Activated CD4-positive, CD25-positive, alpha-beta regulatory T cell treated with anti-CD3 and anti-CD28 coated beads, Interleukin-2, amount 50 U/mL, for 24 hours (primary cell): ENCODE measurements at regions not wholly inside any gene's neighbourhood (a gene's known extent, or its start where the extent isn't known, plus 50 kb on each side); places are given as distances from the start of the nearest gene placed in this dataset.

ENCODE experiments used
- ATAC-seq, 2 donors: fragments of 150-1000 bp; cut with Tn5 transposase; one replicate each; pipeline ENCODE4 v1.10.0; 2021; ENCODE audit warnings: mild to moderate bottlenecking in 1 of 2, moderate library complexity in 1 of 2

DNA sequence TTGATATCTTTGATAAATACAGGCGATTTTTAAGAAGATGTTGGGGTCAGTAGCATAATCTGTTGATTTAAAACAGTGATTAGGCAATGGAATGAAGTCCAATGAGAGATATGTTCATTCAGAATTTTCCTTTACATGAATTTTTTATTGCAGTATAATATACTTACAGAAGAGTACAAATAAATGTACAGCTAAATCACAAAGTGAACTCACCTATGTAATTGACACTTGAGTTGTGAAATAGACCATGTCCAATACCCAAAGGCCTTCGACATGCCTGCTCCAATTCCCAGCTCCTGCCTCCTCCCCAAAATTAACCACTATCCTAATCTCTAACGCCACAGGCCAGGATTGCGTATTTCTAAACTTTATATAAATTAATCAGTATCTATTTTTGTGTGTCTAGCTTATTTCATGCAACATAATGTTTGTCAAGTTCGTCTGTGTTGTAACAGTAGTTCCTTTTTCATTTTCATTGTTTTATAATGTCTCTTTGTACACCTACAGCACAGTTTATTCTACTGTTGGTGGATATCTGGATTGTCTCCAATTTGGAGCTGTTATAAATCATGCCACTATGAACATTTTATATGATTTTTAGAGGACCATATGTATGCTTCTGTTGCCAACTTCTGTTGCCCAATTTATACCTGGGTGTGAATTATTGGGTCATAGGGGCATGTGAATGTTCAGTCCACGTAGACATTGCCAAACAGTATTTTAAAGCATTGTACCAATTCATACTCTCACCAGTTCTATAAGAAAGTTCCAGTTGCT is 208.3 kb downstream of the TLE1 start:
- ATAC-seq = no peak

DNA sequence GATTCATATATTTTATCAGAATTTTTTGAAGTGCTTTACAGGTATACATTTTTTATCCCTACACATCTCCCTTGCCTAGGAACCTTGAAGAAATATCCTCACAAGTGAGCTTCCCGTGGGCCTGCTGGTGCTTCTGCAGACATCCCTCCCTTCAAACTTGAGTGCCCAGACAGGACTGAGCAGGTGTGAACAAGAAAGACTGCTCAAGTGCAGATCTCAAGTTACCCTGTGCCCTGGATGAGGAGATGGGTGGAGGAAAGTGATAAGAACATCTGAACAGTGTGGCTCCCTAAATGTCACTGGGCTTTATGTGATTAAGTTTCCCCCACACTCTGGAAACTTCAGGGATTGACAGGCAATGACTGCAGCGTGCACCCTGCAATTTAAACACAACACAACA is 209.8 kb downstream of the TLE1 start:
- no peak for ATAC-seq

DNA sequence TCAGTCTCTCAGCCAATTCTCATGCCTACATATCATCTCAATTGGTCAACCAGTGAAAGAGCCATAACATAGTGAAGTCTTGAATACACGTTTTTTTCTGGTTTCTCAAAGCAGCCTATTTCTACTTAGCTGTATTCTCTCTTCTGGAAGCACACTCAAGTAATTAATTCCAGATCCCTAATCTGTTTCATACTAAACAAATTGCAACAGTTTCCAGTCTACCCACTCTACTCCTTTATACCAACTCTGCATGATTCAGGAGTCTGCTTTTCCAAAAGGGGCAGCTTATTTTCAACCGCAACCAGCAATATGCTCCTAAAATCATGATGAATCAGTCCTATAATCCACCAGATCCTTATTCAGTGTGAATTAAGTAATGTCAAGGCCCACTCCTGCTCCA is 211.7 kb downstream of the TLE1 start:
- ATAC-seq = no peak

GRCh38 chr9:81476813-81477490 is 212.4 kb downstream of the TLE1 start:
- no peak for ATAC-seq

GRCh38 chr9:81474792-81475191 is 214.6 kb downstream of the TLE1 start:
- no peak for ATAC-seq

DNA sequence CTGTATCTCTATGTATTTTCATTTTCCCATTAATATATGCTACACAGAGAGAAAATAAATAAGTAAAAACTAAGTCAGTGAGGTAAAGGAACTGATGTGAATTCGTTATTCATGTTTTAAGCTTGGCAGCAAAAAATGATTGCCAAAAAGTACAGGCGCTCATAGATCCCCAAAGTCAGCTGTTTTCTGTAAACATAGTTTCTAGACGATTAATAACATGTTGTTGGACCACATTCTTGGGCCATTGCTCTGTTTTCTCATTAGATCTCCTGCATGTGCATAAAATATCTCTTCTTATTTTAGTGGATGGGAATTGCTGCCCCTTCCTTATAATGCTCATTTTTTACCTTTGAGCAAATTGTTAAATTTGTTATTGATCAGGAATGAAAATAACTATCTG is 215.2 kb downstream of the TLE1 start:
- ATAC-seq = no peak

- ATAC-seq = no peak
Measured at GRCh38 chr9:81473708-81474107, 215.6 kb downstream of the TLE1 start.

DNA sequence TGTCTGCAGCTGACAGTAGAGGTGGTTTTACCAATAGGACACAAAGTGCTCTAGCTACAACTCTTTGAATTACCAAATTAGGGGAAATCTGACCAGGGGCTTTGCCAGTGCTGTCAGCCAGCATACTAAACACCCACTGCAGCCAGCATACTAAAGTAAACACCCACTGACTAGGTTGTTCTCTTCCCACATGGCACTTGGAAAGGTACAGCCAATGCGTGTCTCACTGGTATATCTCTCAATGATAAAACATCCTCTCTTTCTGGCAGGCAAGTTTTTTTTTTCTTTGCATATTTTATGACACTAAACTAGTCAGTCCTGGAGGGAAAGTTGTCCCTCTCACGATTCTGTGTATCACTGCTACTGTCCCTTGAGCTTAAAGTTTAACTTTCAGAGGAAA is 216.1 kb downstream of the TLE1 start:
- no peak for ATAC-seq

DNA sequence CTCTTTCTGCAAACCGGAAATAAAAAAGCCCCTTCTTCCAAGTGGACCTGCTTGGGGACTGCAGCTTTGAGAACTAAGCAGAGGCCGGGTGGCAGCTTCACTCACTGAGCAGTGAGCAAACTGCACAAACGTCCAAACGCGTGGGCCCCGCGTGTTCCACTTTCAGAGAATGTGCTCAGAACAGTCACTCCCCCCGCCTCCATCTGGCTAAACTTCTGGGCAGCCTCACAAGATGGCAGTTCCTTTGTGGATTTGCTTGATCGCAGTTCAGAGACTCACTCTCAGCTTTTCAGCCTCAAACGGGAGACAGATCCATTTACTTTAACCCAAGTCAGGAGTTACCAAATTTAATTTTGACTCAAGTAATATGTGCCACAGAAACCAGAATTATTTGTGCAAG is 216.6 kb downstream of the TLE1 start:
- ATAC-seq = no peak

GRCh38 chr9:81470864-81471263 is 218.5 kb downstream of the TLE1 start:
- no peak for ATAC-seq

DNA sequence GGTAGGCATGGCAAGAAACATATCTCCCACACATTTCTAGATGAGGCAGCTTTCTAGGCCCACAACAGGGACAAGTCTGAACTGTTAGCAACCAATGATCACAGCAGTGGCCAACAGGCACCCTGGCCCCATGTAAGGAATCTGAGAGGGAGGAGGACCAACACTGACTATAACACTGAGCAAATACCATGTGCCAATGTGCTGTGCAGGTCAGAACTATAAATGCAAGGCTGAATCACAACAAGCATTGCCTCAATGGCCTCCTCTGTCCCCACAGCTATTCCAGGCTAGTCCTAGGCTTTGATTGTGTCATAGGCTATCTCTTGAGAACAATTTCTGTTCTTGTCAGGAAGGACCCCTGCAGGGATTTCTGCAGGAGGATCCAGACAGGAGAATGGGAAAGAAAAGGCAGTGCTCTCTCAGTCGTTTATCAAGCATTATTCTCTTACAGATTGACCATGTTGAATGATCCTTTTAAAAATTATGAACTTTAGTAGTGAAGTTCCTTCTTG is 221.2 kb downstream of the TLE1 start:
- ATAC-seq = no peak

GRCh38 chr9:81466981-81467380 is 222.4 kb downstream of the TLE1 start:
- ATAC-seq = no peak

GRCh38 chr9:81465468-81466011 is 223.8 kb downstream of the TLE1 start:
- no peak for ATAC-seq

- no peak for ATAC-seq
Measured at GRCh38 chr9:81462801-81463200, 226.5 kb downstream of the TLE1 start.

DNA sequence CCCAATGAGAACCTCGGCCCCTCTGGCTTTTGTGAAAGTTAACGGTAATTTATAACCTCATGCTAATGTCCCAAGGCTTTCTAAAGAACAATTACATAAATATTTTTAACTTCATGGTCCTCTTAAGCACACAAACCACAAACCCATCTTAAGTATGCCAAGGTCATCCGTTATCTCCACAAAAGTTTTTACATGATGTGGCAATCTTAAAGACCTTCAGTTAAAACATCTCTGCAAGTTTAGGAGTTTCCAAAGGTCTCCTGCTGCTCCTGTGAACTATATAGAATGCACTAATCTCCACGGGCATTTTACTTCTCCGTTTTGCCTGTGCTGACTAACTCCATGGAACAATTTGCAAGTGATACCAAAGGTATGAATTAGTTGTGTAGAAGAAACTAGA is 228.2 kb downstream of the TLE1 start:
- ATAC-seq = no peak

GRCh38 chr9:81460693-81461092 is 228.7 kb downstream of the TLE1 start:
- ATAC-seq = no peak

DNA sequence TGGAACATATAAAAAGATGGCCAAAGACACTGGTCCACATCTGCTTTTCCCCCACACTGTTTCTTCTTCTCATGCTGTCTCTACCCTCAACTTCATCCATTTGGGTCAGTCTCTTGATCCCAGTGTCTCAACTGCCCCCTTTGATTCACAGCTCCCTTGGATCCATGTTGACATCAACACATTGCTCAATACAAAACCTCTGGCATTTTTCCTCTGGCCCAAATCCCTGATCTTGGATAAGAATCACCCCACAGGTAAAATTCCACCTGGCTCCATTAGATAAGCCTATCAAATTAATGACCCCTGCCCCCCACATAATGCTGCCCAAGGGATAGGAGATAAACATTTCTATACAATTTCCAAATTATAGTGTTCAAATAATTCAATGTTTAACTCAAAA is 229.8 kb downstream of the TLE1 start:
- no peak for ATAC-seq

- no peak for ATAC-seq
Measured at GRCh38 chr9:81456431-81457006, 232.8 kb downstream of the TLE1 start.

GRCh38 chr9:81455462-81456219 is 233.7 kb downstream of the TLE1 start:
- ATAC-seq = no peak

- ATAC-seq = no peak
Measured at GRCh38 chr9:81445331-81445921, 243.9 kb downstream of the TLE1 start.

- no peak for ATAC-seq
Measured at GRCh38 chr9:81431641-81432040, 257.7 kb downstream of the TLE1 start.

GRCh38 chr9:81430727-81431126 is 258.6 kb downstream of the TLE1 start:
- ATAC-seq = no peak

DNA sequence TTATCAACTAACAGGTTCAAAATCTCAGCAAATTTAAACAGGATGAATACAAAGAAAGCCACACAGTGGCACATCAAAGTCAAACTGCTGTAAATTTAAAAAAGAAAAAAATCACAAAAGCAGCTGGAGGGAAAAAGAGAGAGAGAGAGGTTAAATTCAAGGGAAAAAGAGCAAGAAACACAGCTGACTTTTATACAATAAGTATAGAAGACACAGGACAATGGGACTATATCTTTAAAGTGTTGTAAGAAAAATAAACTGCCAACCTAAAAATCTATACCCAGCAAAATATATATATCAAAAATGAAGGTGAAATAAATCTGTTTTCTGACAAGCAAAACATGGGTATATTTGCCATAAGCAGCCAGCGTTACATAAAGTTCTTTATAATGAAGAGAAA is 261.5 kb downstream of the TLE1 start:
- ATAC-seq = no peak
